Panc1 (cell line): ENCODE measurements at regions not wholly inside any gene's neighbourhood (a gene's known extent, or its start where the extent isn't known, plus 50 kb on each side); places are given as distances from the start of the nearest gene placed in this dataset.
"Not testable (repeated sequence)": the region's sequence is repeated elsewhere in the genome, so short reads cannot be mapped to it uniquely, and the experiment has no call there.

ENCODE experiments used
- ATAC-seq: fragments of 200-7000 bp; cut with Tn5 transposase; 2 replicates; pipeline ENCODE4 v1.9.1; 2020; ENCODE audit warnings: mild to moderate bottlenecking, moderate library complexity
- BruUV-seq: library from RNA; stranded (reverse); fragments of 400-500 nt; replicated peaks from 2 replicates; lab custom pipeline; 2021; lab: Mats Ljungman, UMichigan
- CTCF ChIA-PET: fragments of 300-600 bp; sonication (Branson Sonifier 250); formaldehyde crosslinking; loops from one replicate; lab custom pipeline; 2022; ENCODE audit warnings: antibody characterized with exemption; lab: Charles Lee
- POLR2A ChIA-PET: fragments of 300-600 bp; sonication (Branson Sonifier 250); formaldehyde crosslinking; loops from one replicate; lab custom pipeline; 2022; ENCODE audit warnings: antibody characterized with exemption; lab: Charles Lee
- DNase-seq: peaks from one replicate; pipeline ENCODE4 v3.0.0-alpha.2; 2010; ENCODE audit warnings: low read depth, low spot score
- H3K27ac ChIP-seq: 2 replicates; pipeline ENCODE4 v1.5.1; 2011; ENCODE audit warnings: mild to moderate bottlenecking, low read length, inconsistent platforms
- H3K27me3 ChIP-seq: fragments of 200-500 bp; sonication (Bioruptor generic); 2 replicates; pipeline ENCODE4 v1.6.0; 2014; ENCODE audit warnings: low read length, inconsistent platforms; ENCODE audit not compliant: control insufficient read depth, insufficient read depth
- H3K36me3 ChIP-seq: fragments of 200-500 bp; sonication (Bioruptor generic); 2 replicates; pipeline ENCODE4 v1.5.1; 2014; ENCODE audit warnings: inconsistent platforms, mild to moderate bottlenecking, low read length, moderate library complexity; ENCODE audit not compliant: control insufficient read depth, insufficient read depth
- H3K4me1 ChIP-seq: 2 replicates; pipeline ENCODE4 v1.5.1; 2011; ENCODE audit warnings: inconsistent platforms, mild to moderate bottlenecking, low read length, moderate library complexity; ENCODE audit not compliant: control insufficient read depth, insufficient read depth
- H3K4me3 ChIP-seq, 2 experiments: 2 replicates each; pipeline ENCODE4 v1.5.1; 2011 to 2012; ENCODE audit warnings: low read depth in 2 of 2, low read length in 2 of 2, mild to moderate bottlenecking in 2 of 2, inconsistent platforms in 1 of 2, moderate library complexity in 1 of 2
- H3K9me3 ChIP-seq: fragments of 200-500 bp; sonication (Bioruptor generic); 2 replicates; pipeline ENCODE4 v1.5.1; 2014; ENCODE audit warnings: low read depth, mild to moderate bottlenecking, inconsistent platforms, low read length, moderate library complexity; ENCODE audit not compliant: control insufficient read depth, insufficient read depth
- POLR2AphosphoS5 ChIP-seq: IDR thresholded peaks from 2 replicates; pipeline ENCODE4 v1.6.1; 2012; ENCODE audit warnings: mild to moderate bottlenecking, low read depth, low read length, moderate library complexity
- SIN3A ChIP-seq: IDR thresholded peaks from 2 replicates; pipeline ENCODE4 v1.6.1; 2012; ENCODE audit warnings: low read depth, mild to moderate bottlenecking, low read length, moderate library complexity, borderline replicate concordance; ENCODE audit not compliant: insufficient read depth
- TCF7L2 ChIP-seq: IDR thresholded peaks from 2 replicates; pipeline ENCODE4 v1.6.1; 2011; ENCODE audit warnings: mild to moderate bottlenecking, low read depth, low read length, inconsistent platforms
- in situ Hi-C: cut with HindIII; loops from 2 replicates; pipeline ENCODE4 v1.10.0; 2016; ENCODE audit warnings: low sequenced_read_pairs, low pct_unique_long_range_greater_than_20kb
- intact Hi-C: fragments of 100-400 bp; cut with micrococcal nuclease; formaldehyde crosslinking; loops from one replicate; pipeline ENCODE4 v1.10.0; 2022; ENCODE audit not compliant: unreplicated experiment
- TF ChIP-seq, protein P1 (sequence below), 2 experiments: IDR thresholded peaks; 2 replicates each; pipeline ENCODE4 v1.6.1; 2011 to 2012; ENCODE audit warnings: low read depth in 2 of 2, control low read depth in 1 of 2, low read length in 1 of 2, mild to moderate bottlenecking in 1 of 2, moderate library complexity in 1 of 2; ENCODE audit not compliant: insufficient read depth in 1 of 2
- TF ChIP-seq, protein P2 (sequence below): fragments of 450-650 bp; IDR thresholded peaks from 2 replicates; pipeline ENCODE4 v1.5.1; 2017; ENCODE audit warnings: mild to moderate bottlenecking

DNA sequence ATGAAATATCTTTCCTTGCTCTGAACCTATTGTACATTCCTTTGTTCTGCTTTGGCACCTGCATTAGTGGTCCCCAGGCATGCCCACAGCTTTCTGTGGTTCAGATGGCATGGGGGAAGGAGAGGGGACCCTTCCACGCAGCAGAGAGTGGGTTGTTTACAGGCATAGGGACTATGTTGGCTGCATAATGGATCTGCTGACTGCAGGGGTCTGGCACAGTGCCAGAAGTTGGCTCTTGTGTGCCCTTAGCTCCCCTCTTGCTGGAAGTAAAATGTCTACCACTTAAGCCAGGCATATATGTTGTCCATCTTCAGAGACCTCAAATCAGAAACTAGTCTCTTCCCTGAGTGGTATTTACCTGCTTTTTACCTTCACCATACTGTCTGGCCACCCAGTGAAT, 651.9 kb upstream of the PCDH7 start:
- no peaks in the 10 kb centered on the region for H3K27me3 ChIP-seq
- DNase-seq = no peak
- no TSS peak for BruUV-seq
- H3K27ac ChIP-seq = no peak overlapping the region
- no peaks in the 10 kb centered on the region for H3K4me1 ChIP-seq
- no peak for TF ChIP-seq SIN3A
- H3K36me3 ChIP-seq = no peaks in the 10 kb centered on the region
- no peak overlapping the region for H3K4me3 ChIP-seq
- in situ Hi-C loops = no loop called here
- POLR2A ChIA-PET = no interaction called here
- ATAC-seq = no peak
- H3K9me3 ChIP-seq = no peaks in the 10 kb centered on the region
- intact Hi-C loops = no loop called here
- CTCF ChIA-PET = no interaction called here

DNA sequence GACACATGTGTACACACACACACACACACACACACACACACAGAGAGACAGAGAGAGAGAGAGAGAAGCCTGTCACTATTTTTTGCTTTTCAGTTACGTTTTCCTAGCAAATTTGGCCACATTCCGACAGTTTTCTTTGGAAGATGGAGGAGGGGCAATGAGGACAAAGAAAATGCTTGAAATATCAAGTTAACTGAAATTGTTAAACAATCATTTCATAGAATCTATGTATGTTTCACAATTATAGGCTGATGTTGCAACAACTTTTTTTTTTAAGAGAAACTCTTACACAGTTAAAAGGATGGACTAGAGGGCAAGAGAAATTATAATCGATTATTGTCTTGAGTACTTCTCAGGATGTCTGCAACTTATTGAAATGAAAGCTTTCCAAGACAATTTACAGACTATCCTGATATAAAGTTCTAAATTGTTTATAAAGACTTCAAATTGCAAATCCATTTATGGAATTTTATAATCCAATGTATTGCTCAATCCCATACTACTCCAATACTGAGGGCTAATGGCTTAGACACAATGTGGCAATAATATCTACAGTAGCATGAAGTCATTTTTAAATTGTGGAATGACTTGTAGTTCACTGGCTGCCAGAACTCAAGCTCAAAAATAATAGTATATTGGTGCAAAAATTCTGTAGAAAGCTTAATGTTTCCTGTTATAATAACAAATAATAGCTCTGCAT, 647.0 kb upstream of the PCDH7 start:
- H3K27me3 ChIP-seq = no peaks in the 10 kb centered on the region
- TF ChIP-seq, protein P1, sequence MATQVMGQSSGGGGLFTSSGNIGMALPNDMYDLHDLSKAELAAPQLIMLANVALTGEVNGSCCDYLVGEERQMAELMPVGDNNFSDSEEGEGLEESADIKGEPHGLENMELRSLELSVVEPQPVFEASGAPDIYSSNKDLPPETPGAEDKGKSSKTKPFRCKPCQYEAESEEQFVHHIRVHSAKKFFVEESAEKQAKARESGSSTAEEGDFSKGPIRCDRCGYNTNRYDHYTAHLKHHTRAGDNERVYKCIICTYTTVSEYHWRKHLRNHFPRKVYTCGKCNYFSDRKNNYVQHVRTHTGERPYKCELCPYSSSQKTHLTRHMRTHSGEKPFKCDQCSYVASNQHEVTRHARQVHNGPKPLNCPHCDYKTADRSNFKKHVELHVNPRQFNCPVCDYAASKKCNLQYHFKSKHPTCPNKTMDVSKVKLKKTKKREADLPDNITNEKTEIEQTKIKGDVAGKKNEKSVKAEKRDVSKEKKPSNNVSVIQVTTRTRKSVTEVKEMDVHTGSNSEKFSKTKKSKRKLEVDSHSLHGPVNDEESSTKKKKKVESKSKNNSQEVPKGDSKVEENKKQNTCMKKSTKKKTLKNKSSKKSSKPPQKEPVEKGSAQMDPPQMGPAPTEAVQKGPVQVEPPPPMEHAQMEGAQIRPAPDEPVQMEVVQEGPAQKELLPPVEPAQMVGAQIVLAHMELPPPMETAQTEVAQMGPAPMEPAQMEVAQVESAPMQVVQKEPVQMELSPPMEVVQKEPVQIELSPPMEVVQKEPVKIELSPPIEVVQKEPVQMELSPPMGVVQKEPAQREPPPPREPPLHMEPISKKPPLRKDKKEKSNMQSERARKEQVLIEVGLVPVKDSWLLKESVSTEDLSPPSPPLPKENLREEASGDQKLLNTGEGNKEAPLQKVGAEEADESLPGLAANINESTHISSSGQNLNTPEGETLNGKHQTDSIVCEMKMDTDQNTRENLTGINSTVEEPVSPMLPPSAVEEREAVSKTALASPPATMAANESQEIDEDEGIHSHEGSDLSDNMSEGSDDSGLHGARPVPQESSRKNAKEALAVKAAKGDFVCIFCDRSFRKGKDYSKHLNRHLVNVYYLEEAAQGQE (IDR thresholded peaks at IDR 0.05; ENCODE audit: insufficient read depth in 1 of 2, low read depth in 2 of 2, low read length in 1 of 2) = no peak
- no peak for TF ChIP-seq SIN3A
- TF ChIP-seq TCF7L2 = no peak
- TF ChIP-seq, protein P2, sequence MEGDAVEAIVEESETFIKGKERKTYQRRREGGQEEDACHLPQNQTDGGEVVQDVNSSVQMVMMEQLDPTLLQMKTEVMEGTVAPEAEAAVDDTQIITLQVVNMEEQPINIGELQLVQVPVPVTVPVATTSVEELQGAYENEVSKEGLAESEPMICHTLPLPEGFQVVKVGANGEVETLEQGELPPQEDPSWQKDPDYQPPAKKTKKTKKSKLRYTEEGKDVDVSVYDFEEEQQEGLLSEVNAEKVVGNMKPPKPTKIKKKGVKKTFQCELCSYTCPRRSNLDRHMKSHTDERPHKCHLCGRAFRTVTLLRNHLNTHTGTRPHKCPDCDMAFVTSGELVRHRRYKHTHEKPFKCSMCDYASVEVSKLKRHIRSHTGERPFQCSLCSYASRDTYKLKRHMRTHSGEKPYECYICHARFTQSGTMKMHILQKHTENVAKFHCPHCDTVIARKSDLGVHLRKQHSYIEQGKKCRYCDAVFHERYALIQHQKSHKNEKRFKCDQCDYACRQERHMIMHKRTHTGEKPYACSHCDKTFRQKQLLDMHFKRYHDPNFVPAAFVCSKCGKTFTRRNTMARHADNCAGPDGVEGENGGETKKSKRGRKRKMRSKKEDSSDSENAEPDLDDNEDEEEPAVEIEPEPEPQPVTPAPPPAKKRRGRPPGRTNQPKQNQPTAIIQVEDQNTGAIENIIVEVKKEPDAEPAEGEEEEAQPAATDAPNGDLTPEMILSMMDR = no peak
- no peak for TF ChIP-seq POLR2AphosphoS5
- no peak for DNase-seq
- POLR2A ChIA-PET = no interaction called here
- H3K4me1 ChIP-seq = no peaks in the 10 kb centered on the region
- no peak for ATAC-seq
- no peaks in the 10 kb centered on the region for H3K9me3 ChIP-seq
- no peaks in the 10 kb centered on the region for H3K36me3 ChIP-seq
- in situ Hi-C loops (no loop called here), intact Hi-C loops (no loop called here)
- H3K4me3 ChIP-seq = no peak overlapping the region
- CTCF ChIA-PET = no interaction called here
- BruUV-seq = no TSS peak
- H3K27ac ChIP-seq = no peak overlapping the region

DNA sequence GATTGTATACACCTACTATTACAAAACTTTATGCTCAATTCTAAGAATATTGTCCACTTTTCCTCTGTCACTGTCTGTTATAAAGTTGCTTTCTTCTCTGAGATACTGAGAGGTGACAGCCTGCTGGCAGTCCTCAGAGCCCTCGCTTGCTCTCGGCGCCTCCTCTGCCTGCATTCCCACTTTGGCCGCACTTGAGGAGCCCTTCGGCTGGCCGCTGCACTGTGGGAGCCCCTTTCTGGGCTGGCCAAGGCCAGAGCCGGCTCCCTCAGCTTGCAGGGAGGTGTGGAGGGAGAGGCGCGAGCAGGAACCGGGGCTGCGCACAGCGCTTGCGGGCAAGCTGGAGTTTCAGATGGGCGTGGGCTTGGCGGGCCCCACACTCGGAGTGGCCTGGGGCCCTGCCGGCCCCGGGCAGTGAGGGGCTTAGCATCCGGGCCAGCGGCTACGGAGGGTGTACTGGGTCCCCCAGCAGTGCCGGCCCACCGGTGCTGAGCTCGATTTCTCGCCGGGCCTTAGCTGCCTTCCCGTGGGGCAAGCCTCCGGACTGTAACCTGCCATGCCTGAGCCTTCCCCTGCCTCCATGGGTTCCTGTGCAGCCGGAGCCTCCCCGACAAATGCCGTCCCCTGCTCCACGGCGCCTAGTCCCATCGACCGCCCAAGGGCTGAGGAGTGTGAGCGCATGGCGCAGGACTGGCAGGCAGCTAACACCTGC, 627.6 kb upstream of the PCDH7 start:
- intact Hi-C loops, H3K36me3 ChIP-seq, in situ Hi-C loops, H3K4me1 ChIP-seq, H3K27me3 ChIP-seq, CTCF ChIA-PET, H3K27ac ChIP-seq, POLR2A ChIA-PET, BruUV-seq, H3K4me3 ChIP-seq, DNase-seq, H3K9me3 ChIP-seq, ATAC-seq: not testable (repeated sequence)
